HCT116 (cell line): ENCODE measurements at regions not wholly inside any gene's neighbourhood (a gene's known extent, or its start where the extent isn't known, plus 50 kb on each side); places are given as distances from the start of the nearest gene placed in this dataset.

Experiments
- ATAC-seq: fragments of 200-7000 bp; cut with Tn5 transposase; 2 replicates; pipeline ENCODE4 v1.9.1; 2020; ENCODE audit warnings: mild to moderate bottlenecking, moderate library complexity
- BruUV-seq: library from RNA; stranded (reverse); fragments of 400-500 nt; replicated peaks from 2 replicates; lab custom pipeline; 2021; lab: Mats Ljungman, UMichigan
- CTCF ChIA-PET: fragments of 300-600 bp; sonication (Branson Sonifier 250); formaldehyde crosslinking; loops from one replicate; lab custom pipeline; 2021; ENCODE audit warnings: antibody characterized with exemption; lab: Charles Lee
- POLR2A ChIA-PET: fragments of 300-600, 350-600 bp; sonication (Branson Sonifier 250); formaldehyde crosslinking; loops from one replicate; lab custom pipeline; 2021; ENCODE audit warnings: antibody characterized with exemption; lab: Charles Lee
- RAD21 ChIA-PET, 2 experiments: fragments of 300-600 bp; sonication (Branson Sonifier 250); formaldehyde crosslinking; loops; one replicate each; lab custom pipeline; 2023; ENCODE audit warnings: low total read pairs in 2 of 2; ENCODE audit not compliant: uncharacterized antibody in 2 of 2, unreplicated experiment in 2 of 2, low non-redundant PET in 1 of 2; lab: Charles Lee
- DNase-seq: peaks from one replicate; pipeline ENCODE4 v3.0.0-alpha.2; 2010; ENCODE audit warnings: low read depth, low spot score
- H2AFZ ChIP-seq: fragments of 200-600 bp; shearing (Covaris generic), sonication (generic); 2 replicates; pipeline ENCODE4 v1.6.1; 2017; ENCODE audit warnings: low read depth, mixed run types, mixed read lengths, antibody characterized with exemption, low read length; ENCODE audit not compliant: poor library complexity, severe bottlenecking
- H3K27ac ChIP-seq: 2 replicates; pipeline ENCODE4 v1.5.1; 2012; ENCODE audit warnings: low read depth, low read length
- H3K27me3 ChIP-seq: fragments of 200-600 bp; sonication (generic); 2 replicates; pipeline ENCODE4 v1.6.1; 2016; ENCODE audit warnings: mixed run types, low read length, mixed read lengths; ENCODE audit not compliant: insufficient read depth
- H3K36me3 ChIP-seq, 2 experiments: fragments of 200-500 bp in 1 of 2; fragments of 200-600 bp in 1 of 2; sonication (Bioruptor generic) in 1 of 2; sonication (generic) in 1 of 2; 2 replicates each; pipeline versions ENCODE4 v1.5.1 to v1.6.1; 2014 to 2016; ENCODE audit warnings: low read length in 2 of 2, inconsistent platforms in 1 of 2, mixed read lengths in 1 of 2, mixed run types in 1 of 2; ENCODE audit not compliant: insufficient read depth in 2 of 2, control insufficient read depth in 1 of 2
- H3K4me1 ChIP-seq, 2 experiments: fragments of 200-600 bp in 1 of 2; sonication (generic) in 1 of 2; 2 replicates each; pipeline versions ENCODE4 v1.5.1 to v1.6.1; 2012 to 2017; ENCODE audit warnings: low read length in 2 of 2, inconsistent platforms in 1 of 2, mild to moderate bottlenecking in 1 of 2, mixed read lengths in 1 of 2, mixed run types in 1 of 2, moderate library complexity in 1 of 2; ENCODE audit not compliant: insufficient read depth in 2 of 2, control insufficient read depth in 1 of 2
- H3K4me2 ChIP-seq: fragments of 200-600 bp; sonication (generic); 2 replicates; pipeline ENCODE4 v1.6.1; 2017; ENCODE audit warnings: mixed run types, low read length, mixed read lengths
- H3K4me3 ChIP-seq, 2 experiments: fragments of 200-600 bp in 1 of 2; sonication (generic) in 1 of 2; replicated peaks in 1 of 2; 2 replicates each; pipeline ENCODE4 v1.5.1; 2011 to 2016; ENCODE audit warnings: low read length in 2 of 2, control low read depth in 1 of 2, low read depth in 1 of 2, mild to moderate bottlenecking in 1 of 2, mixed read lengths in 1 of 2, mixed run types in 1 of 2
- H3K79me2 ChIP-seq: fragments of 200-600 bp; sonication (generic); 2 replicates; pipeline ENCODE4 v1.6.1; 2017; ENCODE audit warnings: mild to moderate bottlenecking, mixed run types, low read length, moderate library complexity, mixed read lengths; ENCODE audit not compliant: insufficient read depth
- H3K9ac ChIP-seq: fragments of 200-600 bp; sonication (generic); 2 replicates; pipeline ENCODE4 v1.6.1; 2016; ENCODE audit warnings: low read length, mixed read lengths
- H3K9me2 ChIP-seq: fragments of 200-600 bp; sonication (generic), shearing (Covaris generic); 2 replicates; pipeline ENCODE4 v1.6.1; 2017; ENCODE audit warnings: mixed run types, mild to moderate bottlenecking, moderate library complexity; ENCODE audit not compliant: insufficient read depth
- H3K9me3 ChIP-seq, 2 experiments: fragments of 200-500 bp in 1 of 2; fragments of 200-600 bp in 1 of 2; sonication (Bioruptor generic) in 1 of 2; sonication (generic) in 1 of 2; 2 replicates each; pipeline ENCODE4 v1.6.1; 2014 to 2017; ENCODE audit warnings: low read length in 2 of 2, mixed read lengths in 2 of 2, inconsistent platforms in 1 of 2, low read depth in 1 of 2, mild to moderate bottlenecking in 1 of 2, mixed run types in 1 of 2, moderate library complexity in 1 of 2; ENCODE audit not compliant: control insufficient read depth in 1 of 2, insufficient read depth in 1 of 2
- H4K20me1 ChIP-seq: fragments of 200-600 bp; sonication (generic), shearing (Covaris generic); 2 replicates; pipeline ENCODE4 v1.6.1; 2017; ENCODE audit warnings: mixed run types, mild to moderate bottlenecking, moderate library complexity; ENCODE audit not compliant: insufficient read depth
- CEBPB ChIP-seq: IDR thresholded peaks from 2 replicates; pipeline ENCODE4 v1.6.1; 2012; ENCODE audit warnings: low read depth
- EGR1 ChIP-seq: IDR thresholded peaks from 2 replicates; pipeline ENCODE4 v1.6.1; 2012; ENCODE audit warnings: low read depth
- EZH2 ChIP-seq: fragments of 200-600 bp; sonication (generic); IDR thresholded peaks from 2 replicates; pipeline ENCODE4 v1.6.1; 2017; ENCODE audit warnings: antibody characterized with exemption, mixed run types
- FOSL1 ChIP-seq: IDR thresholded peaks from 2 replicates; pipeline ENCODE4 v1.6.1; 2012; ENCODE audit warnings: low read depth
- JUND ChIP-seq: IDR thresholded peaks from 2 replicates; pipeline ENCODE4 v1.6.1; 2012
- POLR2A ChIP-seq: IDR thresholded peaks from 2 replicates; pipeline ENCODE4 v1.7.0; 2011; ENCODE audit warnings: borderline replicate concordance; ENCODE audit not compliant: insufficient read depth, insufficient read length; ENCODE audit errors: extremely low read depth
- POLR2AphosphoS5 ChIP-seq: IDR thresholded peaks from 2 replicates; pipeline ENCODE4 v1.6.1; 2011; ENCODE audit warnings: mild to moderate bottlenecking, low read depth, low read length, moderate library complexity
- RAD21 ChIP-seq: IDR thresholded peaks from 2 replicates; pipeline ENCODE4 v1.6.1; 2012; ENCODE audit warnings: low read depth, mild to moderate bottlenecking
- SP1 ChIP-seq: IDR thresholded peaks from 2 replicates; pipeline ENCODE4 v1.6.1; 2012; ENCODE audit warnings: low read depth
- SRF ChIP-seq: IDR thresholded peaks from 2 replicates; pipeline ENCODE4 v1.6.1; 2012; ENCODE audit warnings: low read depth
- TCF7L2 ChIP-seq: IDR thresholded peaks from 2 replicates; pipeline ENCODE4 v1.7.0; 2011; ENCODE audit warnings: borderline replicate concordance, inconsistent platforms; ENCODE audit not compliant: insufficient read depth, insufficient read length; ENCODE audit errors: extremely low read depth
- YY1 ChIP-seq: IDR thresholded peaks from 2 replicates; pipeline ENCODE4 v1.6.1; 2011; ENCODE audit warnings: low read length, low read depth, moderate library complexity, mild to moderate bottlenecking; ENCODE audit not compliant: insufficient replicate concordance; ENCODE audit errors: extremely low read depth
- ZFX ChIP-seq: fragments of 450-650 bp; IDR thresholded peaks from 2 replicates; pipeline ENCODE4 v1.6.1; 2017
- ZNF274 ChIP-seq: fragments of 200-500 bp; sonication (Bioruptor generic); IDR thresholded peaks from 2 replicates; pipeline ENCODE4 v1.6.1; 2014; ENCODE audit warnings: mild to moderate bottlenecking, low read depth, low read length, inconsistent platforms
- intact Hi-C: fragments of 100-400 bp; cut with micrococcal nuclease; formaldehyde crosslinking; loops from 2 replicates; pipeline ENCODE4 v1.10.0; 2022
- TF ChIP-seq, protein P1 (sequence below): IDR thresholded peaks from 2 replicates; pipeline ENCODE4 v1.6.1; 2011; ENCODE audit warnings: mild to moderate bottlenecking, low read length, moderate library complexity; ENCODE audit not compliant: insufficient replicate concordance; ENCODE audit errors: extremely low read depth
- TF ChIP-seq, protein P2 (sequence below): IDR thresholded peaks from 2 replicates; pipeline ENCODE4 v1.6.1; 2012; ENCODE audit warnings: low read depth
- TF ChIP-seq, protein P3 (sequence below): IDR thresholded peaks from 2 replicates; pipeline ENCODE4 v1.6.1; 2012

DNA sequence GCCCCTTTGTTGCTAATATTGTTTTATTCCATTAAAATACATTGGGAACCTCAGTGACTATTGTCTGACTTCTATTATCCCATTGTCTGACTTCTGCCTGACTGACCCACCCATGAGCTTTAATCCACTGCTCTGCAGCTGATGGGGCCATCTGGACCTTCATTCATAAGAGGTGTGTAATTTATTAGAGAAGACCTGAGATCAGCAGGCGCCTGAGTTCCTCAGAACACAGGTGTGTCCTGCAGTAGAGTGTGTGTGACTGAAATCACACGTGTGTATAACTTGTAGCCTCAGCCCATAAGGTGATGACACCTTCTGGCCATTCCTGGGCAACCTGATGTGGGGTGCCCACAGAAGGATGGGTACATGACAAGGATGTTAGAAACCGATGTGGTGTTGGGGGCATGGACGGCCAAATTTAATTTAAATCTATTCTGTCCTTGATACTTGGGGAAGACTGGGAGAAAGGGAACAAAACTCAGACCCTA lies 821.0 kb downstream of the TMEM121 start:
- no TSS peak for BruUV-seq

DNA sequence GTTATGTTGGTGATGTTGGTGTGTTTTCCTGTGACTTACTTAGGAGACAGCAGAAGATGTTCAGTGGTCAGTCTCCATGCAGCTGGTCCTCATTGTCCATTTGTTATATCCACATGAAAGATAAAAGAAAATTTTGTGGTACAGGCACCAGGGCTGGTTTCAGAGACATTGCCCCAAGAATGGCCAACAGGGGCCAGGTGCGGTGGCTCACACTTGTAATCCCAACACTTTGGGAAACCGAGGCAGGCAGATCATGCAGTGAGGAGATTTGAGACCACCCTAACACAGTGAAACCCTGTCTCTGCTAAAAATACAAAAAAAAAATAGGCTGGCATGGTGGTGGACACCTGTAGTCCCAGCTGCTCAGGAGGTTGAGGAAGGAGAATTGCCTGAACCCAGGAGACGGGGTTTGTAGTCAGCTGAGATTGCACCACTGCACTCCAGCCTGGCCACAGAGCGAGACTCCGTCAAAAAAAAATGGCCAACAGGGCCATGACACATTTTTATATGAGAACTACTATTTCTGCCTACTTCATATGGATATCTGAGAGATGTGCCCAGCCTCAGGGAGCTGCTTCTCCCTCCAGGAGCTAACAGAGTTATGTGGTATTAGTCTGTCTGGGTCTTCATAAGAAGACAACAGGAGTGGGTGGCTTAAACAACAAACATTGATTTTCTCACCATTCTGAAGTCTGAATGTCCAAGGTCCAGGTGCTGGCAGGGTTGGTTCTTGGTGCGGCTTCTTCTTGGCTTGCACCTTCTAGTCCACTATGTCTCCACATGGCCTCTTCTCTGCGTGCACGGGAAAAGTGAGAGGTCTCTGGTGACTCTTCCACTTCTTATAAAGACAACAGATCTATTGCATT lies 821.7 kb downstream of the TMEM121 start:
- CTCF ChIA-PET = no interaction called here
- no peaks in the 10 kb centered on the region; a peak in 1 of 4 replicates for H3K9me3 ChIP-seq
- intact Hi-C loops = no loop called here
- TF ChIP-seq EZH2 (no peak), SP1 (no peak), JUND (no peak), EGR1 (no peak), POLR2A (no peak), YY1 (no peak)
- TF ChIP-seq, protein P1, sequence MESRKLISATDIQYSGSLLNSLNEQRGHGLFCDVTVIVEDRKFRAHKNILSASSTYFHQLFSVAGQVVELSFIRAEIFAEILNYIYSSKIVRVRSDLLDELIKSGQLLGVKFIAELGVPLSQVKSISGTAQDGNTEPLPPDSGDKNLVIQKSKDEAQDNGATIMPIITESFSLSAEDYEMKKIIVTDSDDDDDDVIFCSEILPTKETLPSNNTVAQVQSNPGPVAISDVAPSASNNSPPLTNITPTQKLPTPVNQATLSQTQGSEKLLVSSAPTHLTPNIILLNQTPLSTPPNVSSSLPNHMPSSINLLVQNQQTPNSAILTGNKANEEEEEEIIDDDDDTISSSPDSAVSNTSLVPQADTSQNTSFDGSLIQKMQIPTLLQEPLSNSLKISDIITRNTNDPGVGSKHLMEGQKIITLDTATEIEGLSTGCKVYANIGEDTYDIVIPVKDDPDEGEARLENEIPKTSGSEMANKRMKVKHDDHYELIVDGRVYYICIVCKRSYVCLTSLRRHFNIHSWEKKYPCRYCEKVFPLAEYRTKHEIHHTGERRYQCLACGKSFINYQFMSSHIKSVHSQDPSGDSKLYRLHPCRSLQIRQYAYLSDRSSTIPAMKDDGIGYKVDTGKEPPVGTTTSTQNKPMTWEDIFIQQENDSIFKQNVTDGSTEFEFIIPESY = no peak
- TF ChIP-seq, protein P2, sequence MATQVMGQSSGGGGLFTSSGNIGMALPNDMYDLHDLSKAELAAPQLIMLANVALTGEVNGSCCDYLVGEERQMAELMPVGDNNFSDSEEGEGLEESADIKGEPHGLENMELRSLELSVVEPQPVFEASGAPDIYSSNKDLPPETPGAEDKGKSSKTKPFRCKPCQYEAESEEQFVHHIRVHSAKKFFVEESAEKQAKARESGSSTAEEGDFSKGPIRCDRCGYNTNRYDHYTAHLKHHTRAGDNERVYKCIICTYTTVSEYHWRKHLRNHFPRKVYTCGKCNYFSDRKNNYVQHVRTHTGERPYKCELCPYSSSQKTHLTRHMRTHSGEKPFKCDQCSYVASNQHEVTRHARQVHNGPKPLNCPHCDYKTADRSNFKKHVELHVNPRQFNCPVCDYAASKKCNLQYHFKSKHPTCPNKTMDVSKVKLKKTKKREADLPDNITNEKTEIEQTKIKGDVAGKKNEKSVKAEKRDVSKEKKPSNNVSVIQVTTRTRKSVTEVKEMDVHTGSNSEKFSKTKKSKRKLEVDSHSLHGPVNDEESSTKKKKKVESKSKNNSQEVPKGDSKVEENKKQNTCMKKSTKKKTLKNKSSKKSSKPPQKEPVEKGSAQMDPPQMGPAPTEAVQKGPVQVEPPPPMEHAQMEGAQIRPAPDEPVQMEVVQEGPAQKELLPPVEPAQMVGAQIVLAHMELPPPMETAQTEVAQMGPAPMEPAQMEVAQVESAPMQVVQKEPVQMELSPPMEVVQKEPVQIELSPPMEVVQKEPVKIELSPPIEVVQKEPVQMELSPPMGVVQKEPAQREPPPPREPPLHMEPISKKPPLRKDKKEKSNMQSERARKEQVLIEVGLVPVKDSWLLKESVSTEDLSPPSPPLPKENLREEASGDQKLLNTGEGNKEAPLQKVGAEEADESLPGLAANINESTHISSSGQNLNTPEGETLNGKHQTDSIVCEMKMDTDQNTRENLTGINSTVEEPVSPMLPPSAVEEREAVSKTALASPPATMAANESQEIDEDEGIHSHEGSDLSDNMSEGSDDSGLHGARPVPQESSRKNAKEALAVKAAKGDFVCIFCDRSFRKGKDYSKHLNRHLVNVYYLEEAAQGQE = no peak

More for the DNA sequence above, 821.0 kb downstream of the TMEM121 start:
- intact Hi-C loops = no loop called here
- no peaks in the 10 kb centered on the region for H3K9me2 ChIP-seq
- no peaks in the 10 kb centered on the region; a peak in 1 of 4 replicates for H3K9me3 ChIP-seq
- RAD21 ChIA-PET = no interaction called here
- no peaks in the 10 kb centered on the region for H3K4me1 ChIP-seq
- ATAC-seq (no peak), DNase-seq (no peak)
- H3K79me2 ChIP-seq = no peaks in the 10 kb centered on the region
- no peaks in the 10 kb centered on the region for H3K27me3 ChIP-seq
- no peak overlapping the region for H3K4me3 ChIP-seq
- H3K9ac ChIP-seq = no peak overlapping the region
- H3K4me2 ChIP-seq = no peak overlapping the region
- H3K36me3 ChIP-seq = no peaks in the 10 kb centered on the region
- H3K27ac ChIP-seq = no peak overlapping the region
- H4K20me1 ChIP-seq = no peaks in the 10 kb centered on the region
- no peak for TF ChIP-seq FOSL1
- no peak for TF ChIP-seq SRF
- TF ChIP-seq POLR2AphosphoS5 = no peak
- no peak for TF ChIP-seq SP1
- TF ChIP-seq ZNF274 = no peak
- TF ChIP-seq, protein P3, sequence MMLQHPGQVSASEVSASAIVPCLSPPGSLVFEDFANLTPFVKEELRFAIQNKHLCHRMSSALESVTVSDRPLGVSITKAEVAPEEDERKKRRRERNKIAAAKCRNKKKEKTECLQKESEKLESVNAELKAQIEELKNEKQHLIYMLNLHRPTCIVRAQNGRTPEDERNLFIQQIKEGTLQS = no peak
- no peak for TF ChIP-seq YY1
- TF ChIP-seq RAD21 = no peak
- no peak for TF ChIP-seq TCF7L2
- no peak for TF ChIP-seq ZFX
- no peak for TF ChIP-seq CEBPB
- H2AFZ ChIP-seq = no peak overlapping the region
- POLR2A ChIA-PET = no interaction called here
- CTCF ChIA-PET = no interaction called here

More for the DNA sequence above, 821.7 kb downstream of the TMEM121 start:
- no peak overlapping the region for H3K9ac ChIP-seq
- H3K4me1 ChIP-seq = no peaks in the 10 kb centered on the region
- BruUV-seq = no TSS peak
- H3K27me3 ChIP-seq = no peaks in the 10 kb centered on the region
- ATAC-seq (no peak), DNase-seq (no peak)
- H3K36me3 ChIP-seq = no peaks in the 10 kb centered on the region
- H3K79me2 ChIP-seq = no peaks in the 10 kb centered on the region
- ChIA-PET RAD21 (no interaction called here), POLR2A (no interaction called here)
- no peak overlapping the region for H3K4me3 ChIP-seq
- H3K9me2 ChIP-seq = no peaks in the 10 kb centered on the region
- no peak overlapping the region for H3K27ac ChIP-seq
- no peaks in the 10 kb centered on the region for H4K20me1 ChIP-seq
- H2AFZ ChIP-seq = no peak overlapping the region
- H3K4me2 ChIP-seq = no peak overlapping the region
